ENCODE measurements at regions not wholly inside any gene's neighbourhood (a gene's known extent, or its start where the extent isn't known, plus 50 kb on each side); places are given as distances from the start of the nearest gene placed in this dataset.
"Not testable (repeated sequence)": the region's sequence is repeated elsewhere in the genome, so short reads cannot be mapped to it uniquely, and the experiment has no call there.

- Histone ChIP-seq H3K4me3 (ENCODE audit: severe bottlenecking) (no peak overlapping the region), H3K9me3 (ENCODE audit: severe bottlenecking) (no peaks in the 10 kb centered on the region), H3K4me1 (ENCODE audit: insufficient read depth, poor library complexity, severe bottlenecking) (no peaks in the 10 kb centered on the region), H3K27me3 (ENCODE audit: insufficient read depth, poor library complexity, severe bottlenecking) (peaks cover 6% of the 10 kb centered on the region), H3K36me3 (ENCODE audit: low read depth) (no peaks in the 10 kb centered on the region), H3K27ac (ENCODE audit: poor library complexity, severe bottlenecking) (no peak overlapping the region)
- no peak for ATAC-seq (ENCODE audit: low read depth)
- no peak for DNase-seq (ENCODE audit: low spot score)
- no peak for TF ChIP-seq CTCF (IDR thresholded peaks at IDR 0.05; ENCODE audit: poor library complexity, severe bottlenecking)
These were observed 793.5 kb downstream of the METTL4 start for GRCh38 chr18:1777843-1778242.

- no peak for DNase-seq (ENCODE audit: low spot score)
These were observed 792.7 kb downstream of the METTL4 start for GRCh38 chr18:1778496-1779178.

GRCh38 chr18:1779587-1779986 lies 791.7 kb downstream of the METTL4 start:
- Histone ChIP-seq H3K9me3 (ENCODE audit: severe bottlenecking) (no peaks in the 10 kb centered on the region), H3K4me3 (ENCODE audit: severe bottlenecking) (no peak overlapping the region), H3K4me1 (ENCODE audit: insufficient read depth, poor library complexity, severe bottlenecking) (no peaks in the 10 kb centered on the region), H3K36me3 (ENCODE audit: low read depth) (no peaks in the 10 kb centered on the region), H3K27me3 (ENCODE audit: insufficient read depth, poor library complexity, severe bottlenecking) (peaks cover 2% of the 10 kb centered on the region), H3K27ac (ENCODE audit: poor library complexity, severe bottlenecking) (no peak overlapping the region)
- TF ChIP-seq CTCF (IDR thresholded peaks at IDR 0.05; ENCODE audit: poor library complexity, severe bottlenecking) = no peak
- DNase-seq (ENCODE audit: low spot score) = no peak
- no peak for ATAC-seq (ENCODE audit: low read depth)

More at GRCh38 chr18:1778496-1779178, 792.7 kb downstream of the METTL4 start:
- no peaks in the 10 kb centered on the region for H3K36me3 ChIP-seq (ENCODE audit: low read depth)
- no peaks in the 10 kb centered on the region for H3K4me1 ChIP-seq (ENCODE audit: insufficient read depth, poor library complexity, severe bottlenecking)
- H3K27me3 ChIP-seq (ENCODE audit: insufficient read depth, poor library complexity, severe bottlenecking) = peaks cover 6% of the 10 kb centered on the region
- ATAC-seq (ENCODE audit: low read depth) = no peak
- H3K27ac ChIP-seq (ENCODE audit: poor library complexity, severe bottlenecking) = no peak overlapping the region
- no peaks in the 10 kb centered on the region for H3K9me3 ChIP-seq (ENCODE audit: severe bottlenecking)
- no peak for TF ChIP-seq CTCF (IDR thresholded peaks at IDR 0.05; ENCODE audit: poor library complexity, severe bottlenecking)
- H3K4me3 ChIP-seq (ENCODE audit: severe bottlenecking) = no peak overlapping the region

GRCh38 chr18:1784113-1784512 lies 787.2 kb downstream of the METTL4 start:
- H3K27ac ChIP-seq (ENCODE audit: poor library complexity, severe bottlenecking) = no peak overlapping the region
- H3K4me1 ChIP-seq (ENCODE audit: insufficient read depth, poor library complexity, severe bottlenecking) = no peaks in the 10 kb centered on the region
- TF ChIP-seq CTCF (IDR thresholded peaks at IDR 0.05; ENCODE audit: poor library complexity, severe bottlenecking) = no peak
- H3K36me3 ChIP-seq (ENCODE audit: low read depth) = no peaks in the 10 kb centered on the region
- DNase-seq (ENCODE audit: low spot score) (no peak), ATAC-seq (ENCODE audit: low read depth) (no peak)
- H3K9me3 ChIP-seq (ENCODE audit: severe bottlenecking) = no peaks in the 10 kb centered on the region
- H3K4me3 ChIP-seq (ENCODE audit: severe bottlenecking) = no peak overlapping the region
- no peaks in the 10 kb centered on the region for H3K27me3 ChIP-seq (ENCODE audit: insufficient read depth, poor library complexity, severe bottlenecking)

GRCh38 chr18:1785980-1786379 lies 785.3 kb downstream of the METTL4 start:
- H3K9me3 ChIP-seq (ENCODE audit: severe bottlenecking); ATAC-seq (ENCODE audit: low read depth); H3K4me3 ChIP-seq (ENCODE audit: severe bottlenecking); DNase-seq (ENCODE audit: low spot score); H3K27ac ChIP-seq (ENCODE audit: poor library complexity, severe bottlenecking); H3K4me1 ChIP-seq (ENCODE audit: insufficient read depth, poor library complexity, severe bottlenecking); H3K27me3 ChIP-seq (ENCODE audit: insufficient read depth, poor library complexity, severe bottlenecking); H3K36me3 ChIP-seq (ENCODE audit: low read depth): not testable (repeated sequence)
